Mononuclear cell (primary cell): ENCODE measurements at regions not wholly inside any gene's neighbourhood (a gene's known extent, or its start where the extent isn't known, plus 50 kb on each side); places are given as distances from the start of the nearest gene placed in this dataset.
"Not testable (repeated sequence)": the region's sequence is repeated elsewhere in the genome, so short reads cannot be mapped to it uniquely, and the experiment has no call there.

Source experiments
- H3K27me3 ChIP-seq: 2 replicates; pipeline ENCODE4 v1.6.0; 2011; ENCODE audit warnings: low read length, control low read depth; ENCODE audit not compliant: insufficient read depth
- H3K4me1 ChIP-seq: 2 replicates; pipeline ENCODE4 v1.5.1; 2011; ENCODE audit warnings: mild to moderate bottlenecking, low read length, control low read depth; ENCODE audit not compliant: insufficient read depth
- H3K4me3 ChIP-seq: 2 replicates; pipeline ENCODE4 v1.5.1; 2011; ENCODE audit warnings: mild to moderate bottlenecking, low read length, moderate library complexity
- H3K9me3 ChIP-seq: 2 replicates; pipeline ENCODE4 v1.5.1; 2011; ENCODE audit warnings: low read depth, mild to moderate bottlenecking, control low read depth, low read length

GRCh38 chr10:129193148-129193547 lies 273.9 kb upstream of the MGMT start:
- no peaks in the 10 kb centered on the region for H3K27me3 ChIP-seq
- H3K4me3 ChIP-seq: no peak overlapping the region
- H3K4me1 ChIP-seq: no peaks in the 10 kb centered on the region
- H3K9me3 ChIP-seq: no peaks in the 10 kb centered on the region

- Histone ChIP-seq H3K4me3 (no peak overlapping the region), H3K4me1 (no peaks in the 10 kb centered on the region), H3K27me3 (no peaks in the 10 kb centered on the region), H3K9me3 (no peaks in the 10 kb centered on the region)
Measured at GRCh38 chr10:129194181-129194870, 272.7 kb upstream of the MGMT start.

- Histone ChIP-seq H3K9me3 (no peaks in the 10 kb centered on the region), H3K4me1 (no peaks in the 10 kb centered on the region), H3K4me3 (no peak overlapping the region), H3K27me3 (no peaks in the 10 kb centered on the region)
Measured at GRCh38 chr10:129199826-129200225, 267.2 kb upstream of the MGMT start.

- Histone ChIP-seq H3K9me3 (no peaks in the 10 kb centered on the region), H3K27me3 (no peaks in the 10 kb centered on the region), H3K4me3 (no peak overlapping the region), H3K4me1 (no peaks in the 10 kb centered on the region)
Measured at GRCh38 chr10:129203819-129204218, 263.2 kb upstream of the MGMT start.

GRCh38 chr10:129207297-129207696 lies 259.7 kb upstream of the MGMT start:
- no peak overlapping the region for H3K4me3 ChIP-seq
- no peaks in the 10 kb centered on the region for H3K4me1 ChIP-seq
- H3K9me3 ChIP-seq: no peaks in the 10 kb centered on the region
- no peaks in the 10 kb centered on the region for H3K27me3 ChIP-seq

GRCh38 chr10:129210876-129211275 lies 256.2 kb upstream of the MGMT start:
- no peaks in the 10 kb centered on the region for H3K27me3 ChIP-seq
- no peaks in the 10 kb centered on the region for H3K9me3 ChIP-seq
- H3K4me1 ChIP-seq: no peaks in the 10 kb centered on the region
- no peak overlapping the region for H3K4me3 ChIP-seq

GRCh38 chr10:129213256-129213655 lies 253.8 kb upstream of the MGMT start:
- no peaks in the 10 kb centered on the region for H3K4me1 ChIP-seq
- H3K4me3 ChIP-seq: no peak overlapping the region
- H3K9me3 ChIP-seq: no peaks in the 10 kb centered on the region
- no peaks in the 10 kb centered on the region for H3K27me3 ChIP-seq

- not testable (repeated sequence) for H3K4me1 ChIP-seq, H3K4me3 ChIP-seq, H3K27me3 ChIP-seq, H3K9me3 ChIP-seq
Measured at GRCh38 chr10:129213996-129214395, 253.0 kb upstream of the MGMT start.

GRCh38 chr10:129219364-129219763 lies 247.7 kb upstream of the MGMT start:
- Histone ChIP-seq H3K4me1 (no peaks in the 10 kb centered on the region), H3K27me3 (no peaks in the 10 kb centered on the region), H3K4me3 (no peak overlapping the region), H3K9me3 (no peaks in the 10 kb centered on the region)

- Histone ChIP-seq H3K27me3 (no peaks in the 10 kb centered on the region), H3K9me3 (no peaks in the 10 kb centered on the region)
Measured at GRCh38 chr10:129222436-129222835, 244.6 kb upstream of the MGMT start.

GRCh38 chr10:129223363-129223762 lies 243.7 kb upstream of the MGMT start:
- H3K9me3 ChIP-seq: no peaks in the 10 kb centered on the region
- no peaks in the 10 kb centered on the region for H3K27me3 ChIP-seq
- H3K4me3 ChIP-seq: no peak overlapping the region
- H3K4me1 ChIP-seq: no peaks in the 10 kb centered on the region

More at GRCh38 chr10:129222436-129222835, 244.6 kb upstream of the MGMT start:
- no peaks in the 10 kb centered on the region for H3K4me1 ChIP-seq
- H3K4me3 ChIP-seq: no peak overlapping the region

- Histone ChIP-seq H3K4me1 (no peaks in the 10 kb centered on the region), H3K4me3 (no peak overlapping the region), H3K27me3 (no peaks in the 10 kb centered on the region)
Measured at GRCh38 chr10:129224065-129224464, 243.0 kb upstream of the MGMT start.

GRCh38 chr10:129231821-129232220 lies 235.2 kb upstream of the MGMT start:
- Histone ChIP-seq H3K4me3 (no peak overlapping the region), H3K27me3 (no peaks in the 10 kb centered on the region), H3K9me3 (no peaks in the 10 kb centered on the region), H3K4me1 (no peaks in the 10 kb centered on the region)

More at GRCh38 chr10:129224065-129224464, 243.0 kb upstream of the MGMT start:
- no peaks in the 10 kb centered on the region for H3K9me3 ChIP-seq

GRCh38 chr10:129233351-129234148 lies 233.5 kb upstream of the MGMT start:
- no peak overlapping the region for H3K4me3 ChIP-seq
- no peaks in the 10 kb centered on the region for H3K9me3 ChIP-seq
- H3K27me3 ChIP-seq: no peaks in the 10 kb centered on the region
- no peaks in the 10 kb centered on the region for H3K4me1 ChIP-seq

GRCh38 chr10:129236274-129236691 lies 230.8 kb upstream of the MGMT start:
- Histone ChIP-seq H3K4me1 (no peaks in the 10 kb centered on the region), H3K4me3 (no peak overlapping the region), H3K27me3 (no peaks in the 10 kb centered on the region), H3K9me3 (no peaks in the 10 kb centered on the region)

- Histone ChIP-seq H3K4me1 (no peaks in the 10 kb centered on the region), H3K27me3 (no peaks in the 10 kb centered on the region), H3K4me3 (no peak overlapping the region), H3K9me3 (no peaks in the 10 kb centered on the region)
Measured at GRCh38 chr10:129241461-129241860, 225.6 kb upstream of the MGMT start.
